ENCODE measurements at regions not wholly inside any gene's neighbourhood (a gene's known extent, or its start where the extent isn't known, plus 50 kb on each side); places are given as distances from the start of the nearest gene placed in this dataset.

DNA sequence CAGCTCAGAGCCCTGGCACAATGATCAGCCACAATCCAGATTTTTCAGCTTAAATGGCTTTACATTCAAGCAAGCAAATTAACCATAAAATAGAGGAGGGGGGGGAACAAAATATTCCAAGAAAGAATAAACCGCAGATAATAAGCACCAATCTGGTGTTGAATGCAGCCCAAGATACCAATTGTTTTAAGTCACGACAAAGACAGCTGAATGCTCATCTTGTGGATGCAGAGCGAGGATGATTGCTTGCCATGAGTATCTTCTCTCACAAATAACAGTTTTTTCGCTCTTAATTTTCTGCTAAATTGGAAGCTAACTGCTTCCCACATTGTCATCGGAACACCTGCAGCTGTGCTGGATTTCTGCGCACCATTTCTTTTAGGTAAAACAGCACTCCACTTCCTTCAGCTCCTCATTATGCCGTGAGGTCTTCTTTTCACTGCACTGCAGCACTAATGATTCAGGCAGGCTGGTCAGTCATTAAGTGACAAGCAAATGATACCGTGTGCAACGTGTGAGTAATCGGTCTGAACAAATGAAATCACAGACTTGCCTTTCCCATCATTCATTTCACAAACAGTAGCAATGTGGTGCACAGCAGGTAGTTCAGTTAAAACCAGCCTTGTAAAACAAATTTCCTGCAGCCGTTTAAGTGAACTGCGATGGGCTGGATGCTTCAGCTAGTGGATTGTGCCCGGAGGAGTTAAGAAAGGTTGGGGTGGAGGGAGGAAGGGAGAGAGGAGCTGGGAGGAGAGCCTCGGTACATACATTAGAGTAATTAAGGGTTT is 106.4 kb upstream of the CDCA7L start:
- TF ChIP-seq, protein P1, sequence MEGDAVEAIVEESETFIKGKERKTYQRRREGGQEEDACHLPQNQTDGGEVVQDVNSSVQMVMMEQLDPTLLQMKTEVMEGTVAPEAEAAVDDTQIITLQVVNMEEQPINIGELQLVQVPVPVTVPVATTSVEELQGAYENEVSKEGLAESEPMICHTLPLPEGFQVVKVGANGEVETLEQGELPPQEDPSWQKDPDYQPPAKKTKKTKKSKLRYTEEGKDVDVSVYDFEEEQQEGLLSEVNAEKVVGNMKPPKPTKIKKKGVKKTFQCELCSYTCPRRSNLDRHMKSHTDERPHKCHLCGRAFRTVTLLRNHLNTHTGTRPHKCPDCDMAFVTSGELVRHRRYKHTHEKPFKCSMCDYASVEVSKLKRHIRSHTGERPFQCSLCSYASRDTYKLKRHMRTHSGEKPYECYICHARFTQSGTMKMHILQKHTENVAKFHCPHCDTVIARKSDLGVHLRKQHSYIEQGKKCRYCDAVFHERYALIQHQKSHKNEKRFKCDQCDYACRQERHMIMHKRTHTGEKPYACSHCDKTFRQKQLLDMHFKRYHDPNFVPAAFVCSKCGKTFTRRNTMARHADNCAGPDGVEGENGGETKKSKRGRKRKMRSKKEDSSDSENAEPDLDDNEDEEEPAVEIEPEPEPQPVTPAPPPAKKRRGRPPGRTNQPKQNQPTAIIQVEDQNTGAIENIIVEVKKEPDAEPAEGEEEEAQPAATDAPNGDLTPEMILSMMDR (IDR thresholded peaks at IDR 0.05; ENCODE audit: poor library complexity, severe bottlenecking): no peak
- TF ChIP-seq EZH2 (IDR thresholded peaks at IDR 0.05; ENCODE audit: borderline replicate concordance, insufficient read depth, low read length, poor library complexity, severe bottlenecking) (no peak), TAF1 (IDR thresholded peaks at IDR 0.05; ENCODE audit: low read depth) (no peak), RAD21 (conservative IDR thresholded peaks at IDR 0.05) (no peak), POLR2AphosphoS5 (IDR thresholded peaks at IDR 0.05) (peak; percentile 87)
